ENCODE measurements at regions not wholly inside any gene's neighbourhood (a gene's known extent, or its start where the extent isn't known, plus 50 kb on each side); places are given as distances from the start of the nearest gene placed in this dataset.

DNA sequence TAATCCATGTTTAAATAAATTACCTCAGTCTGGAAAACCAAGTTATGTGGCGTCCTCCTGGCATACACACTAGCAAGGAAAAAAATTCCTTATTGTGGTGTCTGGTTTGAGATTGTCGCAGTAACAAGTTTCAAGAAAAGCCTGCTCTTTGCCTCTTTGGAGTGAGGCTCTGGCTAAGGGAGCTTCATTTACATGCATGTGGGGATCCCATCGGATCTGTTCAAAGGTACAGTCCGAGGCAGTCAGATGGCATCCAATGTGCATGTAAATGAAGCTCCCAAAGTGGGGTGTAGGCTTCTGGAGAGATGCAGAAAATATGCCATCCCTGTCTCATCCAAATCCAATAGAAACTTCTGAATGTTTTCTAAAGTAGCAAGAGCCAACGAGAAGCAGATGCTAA, 199.5 kb upstream of the FBXL4 start:
- TF ChIP-seq IRF2 (CRISPR knock-in tag; IDR thresholded peaks at IDR 0.05): no peak
- no peak for TF ChIP-seq MXI1 (IDR thresholded peaks at IDR 0.05; ENCODE audit: borderline replicate concordance, low read depth, low read length)
- TF ChIP-seq, protein P1, sequence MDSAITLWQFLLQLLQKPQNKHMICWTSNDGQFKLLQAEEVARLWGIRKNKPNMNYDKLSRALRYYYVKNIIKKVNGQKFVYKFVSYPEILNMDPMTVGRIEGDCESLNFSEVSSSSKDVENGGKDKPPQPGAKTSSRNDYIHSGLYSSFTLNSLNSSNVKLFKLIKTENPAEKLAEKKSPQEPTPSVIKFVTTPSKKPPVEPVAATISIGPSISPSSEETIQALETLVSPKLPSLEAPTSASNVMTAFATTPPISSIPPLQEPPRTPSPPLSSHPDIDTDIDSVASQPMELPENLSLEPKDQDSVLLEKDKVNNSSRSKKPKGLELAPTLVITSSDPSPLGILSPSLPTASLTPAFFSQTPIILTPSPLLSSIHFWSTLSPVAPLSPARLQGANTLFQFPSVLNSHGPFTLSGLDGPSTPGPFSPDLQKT (CRISPR knock-in tag; IDR thresholded peaks at IDR 0.05; ENCODE audit: borderline replicate concordance): no peak
- TF ChIP-seq, protein P2, sequence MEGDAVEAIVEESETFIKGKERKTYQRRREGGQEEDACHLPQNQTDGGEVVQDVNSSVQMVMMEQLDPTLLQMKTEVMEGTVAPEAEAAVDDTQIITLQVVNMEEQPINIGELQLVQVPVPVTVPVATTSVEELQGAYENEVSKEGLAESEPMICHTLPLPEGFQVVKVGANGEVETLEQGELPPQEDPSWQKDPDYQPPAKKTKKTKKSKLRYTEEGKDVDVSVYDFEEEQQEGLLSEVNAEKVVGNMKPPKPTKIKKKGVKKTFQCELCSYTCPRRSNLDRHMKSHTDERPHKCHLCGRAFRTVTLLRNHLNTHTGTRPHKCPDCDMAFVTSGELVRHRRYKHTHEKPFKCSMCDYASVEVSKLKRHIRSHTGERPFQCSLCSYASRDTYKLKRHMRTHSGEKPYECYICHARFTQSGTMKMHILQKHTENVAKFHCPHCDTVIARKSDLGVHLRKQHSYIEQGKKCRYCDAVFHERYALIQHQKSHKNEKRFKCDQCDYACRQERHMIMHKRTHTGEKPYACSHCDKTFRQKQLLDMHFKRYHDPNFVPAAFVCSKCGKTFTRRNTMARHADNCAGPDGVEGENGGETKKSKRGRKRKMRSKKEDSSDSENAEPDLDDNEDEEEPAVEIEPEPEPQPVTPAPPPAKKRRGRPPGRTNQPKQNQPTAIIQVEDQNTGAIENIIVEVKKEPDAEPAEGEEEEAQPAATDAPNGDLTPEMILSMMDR (CRISPR knock-in tag; IDR thresholded peaks at IDR 0.05): no peak
- no peak for TF ChIP-seq GABPA (IDR thresholded peaks at IDR 0.05; ENCODE audit: low read depth, low read length)
- TF ChIP-seq GABPA (CRISPR knock-in tag; IDR thresholded peaks at IDR 0.05; ENCODE audit: low read depth): no peak
- TF ChIP-seq TCF7L2 (IDR thresholded peaks at IDR 0.05; ENCODE audit: low read depth, low read length): no peak
- TF ChIP-seq, protein P3, sequence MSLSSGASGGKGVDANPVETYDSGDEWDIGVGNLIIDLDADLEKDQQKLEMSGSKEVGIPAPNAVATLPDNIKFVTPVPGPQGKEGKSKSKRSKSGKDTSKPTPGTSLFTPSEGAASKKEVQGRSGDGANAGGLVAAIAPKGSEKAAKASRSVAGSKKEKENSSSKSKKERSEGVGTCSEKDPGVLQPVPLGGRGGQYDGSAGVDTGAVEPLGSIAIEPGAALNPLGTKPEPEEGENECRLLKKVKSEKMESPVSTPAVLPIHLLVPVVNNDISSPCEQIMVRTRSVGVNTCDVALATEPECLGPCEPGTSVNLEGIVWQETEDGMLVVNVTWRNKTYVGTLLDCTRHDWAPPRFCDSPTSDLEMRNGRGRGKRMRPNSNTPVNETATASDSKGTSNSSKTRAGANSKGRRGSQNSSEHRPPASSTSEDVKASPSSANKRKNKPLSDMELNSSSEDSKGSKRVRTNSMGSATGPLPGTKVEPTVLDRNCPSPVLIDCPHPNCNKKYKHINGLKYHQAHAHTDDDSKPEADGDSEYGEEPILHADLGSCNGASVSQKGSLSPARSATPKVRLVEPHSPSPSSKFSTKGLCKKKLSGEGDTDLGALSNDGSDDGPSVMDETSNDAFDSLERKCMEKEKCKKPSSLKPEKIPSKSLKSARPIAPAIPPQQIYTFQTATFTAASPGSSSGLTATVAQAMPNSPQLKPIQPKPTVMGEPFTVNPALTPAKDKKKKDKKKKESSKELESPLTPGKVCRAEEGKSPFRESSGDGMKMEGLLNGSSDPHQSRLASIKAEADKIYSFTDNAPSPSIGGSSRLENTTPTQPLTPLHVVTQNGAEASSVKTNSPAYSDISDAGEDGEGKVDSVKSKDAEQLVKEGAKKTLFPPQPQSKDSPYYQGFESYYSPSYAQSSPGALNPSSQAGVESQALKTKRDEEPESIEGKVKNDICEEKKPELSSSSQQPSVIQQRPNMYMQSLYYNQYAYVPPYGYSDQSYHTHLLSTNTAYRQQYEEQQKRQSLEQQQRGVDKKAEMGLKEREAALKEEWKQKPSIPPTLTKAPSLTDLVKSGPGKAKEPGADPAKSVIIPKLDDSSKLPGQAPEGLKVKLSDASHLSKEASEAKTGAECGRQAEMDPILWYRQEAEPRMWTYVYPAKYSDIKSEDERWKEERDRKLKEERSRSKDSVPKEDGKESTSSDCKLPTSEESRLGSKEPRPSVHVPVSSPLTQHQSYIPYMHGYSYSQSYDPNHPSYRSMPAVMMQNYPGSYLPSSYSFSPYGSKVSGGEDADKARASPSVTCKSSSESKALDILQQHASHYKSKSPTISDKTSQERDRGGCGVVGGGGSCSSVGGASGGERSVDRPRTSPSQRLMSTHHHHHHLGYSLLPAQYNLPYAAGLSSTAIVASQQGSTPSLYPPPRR (CRISPR knock-in tag; IDR thresholded peaks at IDR 0.05; ENCODE audit: borderline replicate concordance): no peak
- TF ChIP-seq NR3C1 (CRISPR knock-in tag; IDR thresholded peaks at IDR 0.05): no peak
- no peak for TF ChIP-seq ZNF782 (CRISPR knock-in tag; IDR thresholded peaks at IDR 0.05; ENCODE audit: borderline replicate concordance)
- TF ChIP-seq CAMTA2 (CRISPR knock-in tag; IDR thresholded peaks at IDR 0.05; ENCODE audit: borderline replicate concordance): no peak
- no peak for TF ChIP-seq HINFP (CRISPR knock-in tag; IDR thresholded peaks at IDR 0.05; ENCODE audit: low read depth)
